WTC11 (cell line): ENCODE measurements at regions not wholly inside any gene's neighbourhood (a gene's known extent, or its start where the extent isn't known, plus 50 kb on each side); places are given as distances from the start of the nearest gene placed in this dataset.

Experiments used
- ATAC-seq: fragments of 200-7000 bp; cut with Tn5 transposase; 2 replicates; pipeline ENCODE4 v1.10.0; 2021; ENCODE audit warnings: mild to moderate bottlenecking, moderate library complexity
- CTCF ChIA-PET: fragments of 300-600 bp; sonication (Branson Sonifier 250); formaldehyde crosslinking; loops from one replicate; lab custom pipeline; 2021; ENCODE audit warnings: antibody characterized with exemption; lab: Charles Lee
- POLR2A ChIA-PET: fragments of 350-600 bp; sonication (Branson Sonifier 250); formaldehyde crosslinking; loops from one replicate; lab custom pipeline; 2021; ENCODE audit warnings: antibody characterized with exemption; lab: Charles Lee
- DNase-seq: peaks from one replicate; pipeline ENCODE4 v3.0.0; 2021; ENCODE audit warnings: low spot score
- H3K27ac Mint-ChIP-seq: 2 replicates; pipeline ENCODE4 v1.8.0; 2021; ENCODE audit warnings: mixed read lengths
- H3K27me3 Mint-ChIP-seq: 2 replicates; pipeline ENCODE4 v1.8.0; 2021; ENCODE audit warnings: low read depth, mild to moderate bottlenecking, moderate library complexity, mixed read lengths
- H3K36me3 Mint-ChIP-seq: 2 replicates; pipeline ENCODE4 v1.8.0; 2021; ENCODE audit warnings: mixed read lengths
- H3K4me1 Mint-ChIP-seq: 2 replicates; pipeline ENCODE4 v1.8.0; 2022; ENCODE audit warnings: mixed read lengths
- H3K4me3 Mint-ChIP-seq: 2 replicates; pipeline ENCODE4 v1.8.0; 2021; ENCODE audit warnings: mild to moderate bottlenecking, moderate library complexity, mixed read lengths
- H3K9me3 Mint-ChIP-seq: 2 replicates; pipeline ENCODE4 v1.8.0; 2021; ENCODE audit warnings: mixed read lengths
- ATF1 ChIP-seq: sonication (generic); formaldehyde crosslinking; IDR thresholded peaks from 2 replicates; pipeline ENCODE4 v1.8.1; 2023; ENCODE audit warnings: mild to moderate bottlenecking, moderate library complexity, missing genetic modification reagents
- IRF2 ChIP-seq: sonication (generic); formaldehyde crosslinking; IDR thresholded peaks from 2 replicates; pipeline ENCODE4 v1.8.0; 2022; ENCODE audit warnings: low read depth, missing genetic modification reagents, borderline replicate concordance
- MYBL2 ChIP-seq: sonication (generic); formaldehyde crosslinking; IDR thresholded peaks from 2 replicates; pipeline ENCODE4 v1.8.1; 2023; ENCODE audit warnings: mild to moderate bottlenecking, moderate library complexity, missing genetic modification reagents
- NFYB ChIP-seq: sonication (generic); formaldehyde crosslinking; conservative IDR thresholded peaks from 2 replicates; pipeline ENCODE4 v1.8.0; 2022; ENCODE audit warnings: low read depth, missing genetic modification reagents
- NR2C2 ChIP-seq: sonication (generic); formaldehyde crosslinking; IDR thresholded peaks from 2 replicates; pipeline ENCODE4 v1.8.0; 2022; ENCODE audit warnings: mild to moderate bottlenecking, missing genetic modification reagents
- OVOL2 ChIP-seq: fragments of 250-450 bp; sonication (Bioruptor Pico); IDR thresholded peaks from 2 replicates; pipeline ENCODE4 v1.9.0; 2021; ENCODE audit warnings: mild to moderate bottlenecking, borderline replicate concordance
- SOX15 ChIP-seq: fragments of 250-450 bp; sonication (Bioruptor Pico); IDR thresholded peaks from 2 replicates; pipeline ENCODE4 v1.9.0; 2021; ENCODE audit warnings: mild to moderate bottlenecking
- TEAD1 ChIP-seq: sonication (generic); formaldehyde crosslinking; IDR thresholded peaks from 2 replicates; pipeline ENCODE4 v1.8.0; 2022; ENCODE audit warnings: mild to moderate bottlenecking, missing genetic modification reagents
- TEAD4 ChIP-seq: sonication (generic); formaldehyde crosslinking; IDR thresholded peaks from 2 replicates; pipeline ENCODE4 v1.8.0; 2022; ENCODE audit warnings: mild to moderate bottlenecking, missing genetic modification reagents
- TP53 ChIP-seq: sonication (generic); formaldehyde crosslinking; IDR thresholded peaks from 2 replicates; pipeline ENCODE4 v1.8.1; 2023; ENCODE audit warnings: mild to moderate bottlenecking, missing genetic modification reagents
- ZNF121 ChIP-seq: sonication (generic); formaldehyde crosslinking; IDR thresholded peaks from 2 replicates; pipeline ENCODE4 v1.8.0; 2023; ENCODE audit warnings: missing genetic modification reagents
- ZNF317 ChIP-seq: sonication (generic); formaldehyde crosslinking; IDR thresholded peaks from 2 replicates; pipeline ENCODE4 v1.8.1; 2023; ENCODE audit warnings: low read depth, mild to moderate bottlenecking, moderate library complexity, missing genetic modification reagents, borderline replicate concordance
- ZNF396 ChIP-seq: fragments of 250-450 bp; sonication (Bioruptor Pico); IDR thresholded peaks from 2 replicates; pipeline ENCODE4 v1.8.0; 2021; ENCODE audit warnings: mild to moderate bottlenecking, moderate library complexity, borderline replicate concordance
- ZNF423 ChIP-seq: fragments of 250-450 bp; sonication (Bioruptor Pico); IDR thresholded peaks from 2 replicates; pipeline ENCODE4 v2.1.2; 2022; ENCODE audit warnings: mild to moderate bottlenecking, moderate library complexity
- TF ChIP-seq, protein P1 (sequence below): sonication (generic); formaldehyde crosslinking; IDR thresholded peaks from 2 replicates; pipeline ENCODE4 v1.8.1; 2023; ENCODE audit warnings: mild to moderate bottlenecking, missing genetic modification reagents, moderate library complexity
- TF ChIP-seq, protein P2 (sequence below): sonication (generic); formaldehyde crosslinking; IDR thresholded peaks from 2 replicates; pipeline ENCODE4 v1.8.1; 2023; ENCODE audit warnings: mild to moderate bottlenecking, missing genetic modification reagents, moderate library complexity
- TF ChIP-seq, protein P3 (sequence below): sonication (generic); formaldehyde crosslinking; IDR thresholded peaks from 2 replicates; pipeline ENCODE4 v1.8.0; 2023; ENCODE audit warnings: missing genetic modification reagents
- TF ChIP-seq, protein P4 (sequence below): fragments of 250-450 bp; sonication (Bioruptor Pico); IDR thresholded peaks from 2 replicates; pipeline ENCODE4 v1.9.0; 2021; ENCODE audit warnings: mild to moderate bottlenecking
- TF ChIP-seq, protein P5 (sequence below): sonication (generic); formaldehyde crosslinking; IDR thresholded peaks from 2 replicates; pipeline ENCODE4 v1.8.1; 2022; ENCODE audit warnings: mild to moderate bottlenecking, missing genetic modification reagents, moderate library complexity, borderline replicate concordance
- TF ChIP-seq, protein P6 (sequence below): fragments of 250-450 bp; sonication (Bioruptor Pico); IDR thresholded peaks from 2 replicates; pipeline ENCODE4 v1.9.0; 2021; ENCODE audit warnings: moderate library complexity, mild to moderate bottlenecking, inconsistent platforms, borderline replicate concordance
- TF ChIP-seq, protein P7 (sequence below): sonication (generic); formaldehyde crosslinking; IDR thresholded peaks from 2 replicates; pipeline ENCODE4 v1.8.1; 2022; ENCODE audit warnings: missing genetic modification reagents, borderline replicate concordance
- TF ChIP-seq, protein P8 (sequence below): sonication (generic); formaldehyde crosslinking; IDR thresholded peaks from 2 replicates; pipeline ENCODE4 v1.8.1; 2023; ENCODE audit warnings: mild to moderate bottlenecking, missing genetic modification reagents
- TF ChIP-seq, protein P9 (sequence below): sonication (generic); formaldehyde crosslinking; conservative IDR thresholded peaks from 2 replicates; pipeline ENCODE4 v1.8.1; 2023; ENCODE audit warnings: mild to moderate bottlenecking, low read depth, missing genetic modification reagents, moderate library complexity

DNA sequence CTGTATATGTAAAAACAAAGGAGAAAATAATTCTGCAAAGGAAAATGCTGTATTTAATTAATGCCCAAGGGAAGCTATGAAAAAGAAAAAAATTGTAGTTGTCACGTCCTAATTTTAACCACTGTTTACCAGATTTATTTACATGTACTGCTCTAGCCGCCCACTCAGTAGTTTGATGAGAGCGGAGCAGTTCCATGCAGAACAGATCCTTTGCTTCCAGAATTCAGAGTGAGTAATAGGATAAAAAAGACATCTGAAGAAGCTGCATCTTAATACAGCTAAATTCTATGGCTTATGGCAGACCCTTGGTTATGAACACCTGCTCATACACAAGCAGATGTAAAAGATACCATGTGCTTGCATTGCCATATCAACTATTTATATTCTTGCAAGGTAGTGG lies 287.0 kb downstream of the GASK1B start (continued):
- TF ChIP-seq ATF1 (CRISPR knock-in tag) (no peak), TEAD1 (CRISPR knock-in tag) (no peak)
- TF ChIP-seq, protein P1, sequence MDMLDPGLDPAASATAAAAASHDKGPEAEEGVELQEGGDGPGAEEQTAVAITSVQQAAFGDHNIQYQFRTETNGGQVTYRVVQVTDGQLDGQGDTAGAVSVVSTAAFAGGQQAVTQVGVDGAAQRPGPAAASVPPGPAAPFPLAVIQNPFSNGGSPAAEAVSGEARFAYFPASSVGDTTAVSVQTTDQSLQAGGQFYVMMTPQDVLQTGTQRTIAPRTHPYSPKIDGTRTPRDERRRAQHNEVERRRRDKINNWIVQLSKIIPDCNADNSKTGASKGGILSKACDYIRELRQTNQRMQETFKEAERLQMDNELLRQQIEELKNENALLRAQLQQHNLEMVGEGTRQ: no peak
- TF ChIP-seq, protein P2, sequence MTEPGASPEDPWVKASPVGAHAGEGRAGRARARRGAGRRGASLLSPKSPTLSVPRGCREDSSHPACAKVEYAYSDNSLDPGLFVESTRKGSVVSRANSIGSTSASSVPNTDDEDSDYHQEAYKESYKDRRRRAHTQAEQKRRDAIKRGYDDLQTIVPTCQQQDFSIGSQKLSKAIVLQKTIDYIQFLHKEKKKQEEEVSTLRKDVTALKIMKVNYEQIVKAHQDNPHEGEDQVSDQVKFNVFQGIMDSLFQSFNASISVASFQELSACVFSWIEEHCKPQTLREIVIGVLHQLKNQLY (CRISPR knock-in tag): no peak
- TF ChIP-seq, protein P3, sequence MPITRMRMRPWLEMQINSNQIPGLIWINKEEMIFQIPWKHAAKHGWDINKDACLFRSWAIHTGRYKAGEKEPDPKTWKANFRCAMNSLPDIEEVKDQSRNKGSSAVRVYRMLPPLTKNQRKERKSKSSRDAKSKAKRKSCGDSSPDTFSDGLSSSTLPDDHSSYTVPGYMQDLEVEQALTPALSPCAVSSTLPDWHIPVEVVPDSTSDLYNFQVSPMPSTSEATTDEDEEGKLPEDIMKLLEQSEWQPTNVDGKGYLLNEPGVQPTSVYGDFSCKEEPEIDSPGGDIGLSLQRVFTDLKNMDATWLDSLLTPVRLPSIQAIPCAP (CRISPR knock-in tag): no peak

DNA sequence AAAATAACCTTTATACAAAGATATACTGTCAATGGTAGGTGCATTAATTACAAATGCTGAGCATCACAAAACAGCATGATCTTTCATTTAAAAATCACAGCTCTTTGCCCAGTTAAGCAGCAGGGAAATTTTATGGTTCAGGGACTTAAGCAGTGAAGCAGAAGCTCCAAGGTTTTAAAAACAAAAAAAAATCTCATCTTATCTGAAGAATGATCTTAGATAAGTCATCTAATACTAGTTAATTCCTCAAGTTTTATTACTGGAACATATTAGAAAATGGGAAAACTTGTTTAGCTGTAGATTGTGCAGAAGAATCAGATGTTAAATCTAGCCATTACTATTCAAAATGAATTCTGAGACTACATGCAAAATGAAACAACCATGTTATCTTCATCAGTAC lies 289.9 kb downstream of the GASK1B start:
- H3K27me3 Mint-ChIP-seq: no peaks in the 10 kb centered on the region
- no peak overlapping the region for H3K27ac Mint-ChIP-seq
- TF ChIP-seq IRF2: no peak
- TF ChIP-seq ZNF423 (CRISPR knock-in tag): no peak
- no peak for TF ChIP-seq OVOL2
- no peak for TF ChIP-seq NFYB (CRISPR knock-in tag)
- no peak for TF ChIP-seq TP53 (CRISPR knock-in tag)
- TF ChIP-seq, protein P4, sequence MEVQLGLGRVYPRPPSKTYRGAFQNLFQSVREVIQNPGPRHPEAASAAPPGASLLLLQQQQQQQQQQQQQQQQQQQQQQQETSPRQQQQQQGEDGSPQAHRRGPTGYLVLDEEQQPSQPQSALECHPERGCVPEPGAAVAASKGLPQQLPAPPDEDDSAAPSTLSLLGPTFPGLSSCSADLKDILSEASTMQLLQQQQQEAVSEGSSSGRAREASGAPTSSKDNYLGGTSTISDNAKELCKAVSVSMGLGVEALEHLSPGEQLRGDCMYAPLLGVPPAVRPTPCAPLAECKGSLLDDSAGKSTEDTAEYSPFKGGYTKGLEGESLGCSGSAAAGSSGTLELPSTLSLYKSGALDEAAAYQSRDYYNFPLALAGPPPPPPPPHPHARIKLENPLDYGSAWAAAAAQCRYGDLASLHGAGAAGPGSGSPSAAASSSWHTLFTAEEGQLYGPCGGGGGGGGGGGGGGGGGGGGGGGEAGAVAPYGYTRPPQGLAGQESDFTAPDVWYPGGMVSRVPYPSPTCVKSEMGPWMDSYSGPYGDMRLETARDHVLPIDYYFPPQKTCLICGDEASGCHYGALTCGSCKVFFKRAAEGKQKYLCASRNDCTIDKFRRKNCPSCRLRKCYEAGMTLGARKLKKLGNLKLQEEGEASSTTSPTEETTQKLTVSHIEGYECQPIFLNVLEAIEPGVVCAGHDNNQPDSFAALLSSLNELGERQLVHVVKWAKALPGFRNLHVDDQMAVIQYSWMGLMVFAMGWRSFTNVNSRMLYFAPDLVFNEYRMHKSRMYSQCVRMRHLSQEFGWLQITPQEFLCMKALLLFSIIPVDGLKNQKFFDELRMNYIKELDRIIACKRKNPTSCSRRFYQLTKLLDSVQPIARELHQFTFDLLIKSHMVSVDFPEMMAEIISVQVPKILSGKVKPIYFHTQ: no peak
- TF ChIP-seq, protein P5, sequence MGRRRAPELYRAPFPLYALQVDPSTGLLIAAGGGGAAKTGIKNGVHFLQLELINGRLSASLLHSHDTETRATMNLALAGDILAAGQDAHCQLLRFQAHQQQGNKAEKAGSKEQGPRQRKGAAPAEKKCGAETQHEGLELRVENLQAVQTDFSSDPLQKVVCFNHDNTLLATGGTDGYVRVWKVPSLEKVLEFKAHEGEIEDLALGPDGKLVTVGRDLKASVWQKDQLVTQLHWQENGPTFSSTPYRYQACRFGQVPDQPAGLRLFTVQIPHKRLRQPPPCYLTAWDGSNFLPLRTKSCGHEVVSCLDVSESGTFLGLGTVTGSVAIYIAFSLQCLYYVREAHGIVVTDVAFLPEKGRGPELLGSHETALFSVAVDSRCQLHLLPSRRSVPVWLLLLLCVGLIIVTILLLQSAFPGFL: no peak
- TF ChIP-seq NR2C2 (CRISPR knock-in tag): no peak
- no peak for TF ChIP-seq ZNF317 (CRISPR knock-in tag)
- no peak for TF ChIP-seq TEAD4
- TF ChIP-seq, all 79 proteins: peak for 0

DNA sequence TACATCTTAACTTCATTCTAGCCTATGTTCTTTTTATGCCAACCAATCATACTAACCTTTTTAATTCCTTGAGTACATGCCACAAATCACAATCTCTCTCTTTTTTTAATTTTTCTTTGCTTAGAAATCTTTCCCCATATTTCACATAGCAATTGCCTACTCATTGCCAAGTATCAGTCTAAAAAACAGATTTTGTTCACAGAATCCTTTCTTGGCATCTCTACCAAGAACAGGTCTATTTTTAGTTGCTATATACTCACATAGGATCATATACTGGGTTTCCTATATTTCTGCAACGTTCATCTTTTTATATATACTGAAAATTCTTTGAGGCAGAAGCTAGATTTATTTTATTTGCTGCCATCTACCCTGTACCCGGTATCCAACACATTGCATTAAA lies 292.1 kb downstream of the GASK1B start:
- Mint-ChIP-seq H3K27me3 (no peaks in the 10 kb centered on the region), H3K4me3 (no peak overlapping the region), H3K9me3 (no peaks in the 10 kb centered on the region), H3K36me3 (no peaks in the 10 kb centered on the region), H3K4me1 (no peaks in the 10 kb centered on the region), H3K27ac (no peak overlapping the region)
- CTCF ChIA-PET: no interaction called here
- ATAC-seq (no peak), DNase-seq (no peak)
- POLR2A ChIA-PET: no interaction called here
- TF ChIP-seq, protein P6, sequence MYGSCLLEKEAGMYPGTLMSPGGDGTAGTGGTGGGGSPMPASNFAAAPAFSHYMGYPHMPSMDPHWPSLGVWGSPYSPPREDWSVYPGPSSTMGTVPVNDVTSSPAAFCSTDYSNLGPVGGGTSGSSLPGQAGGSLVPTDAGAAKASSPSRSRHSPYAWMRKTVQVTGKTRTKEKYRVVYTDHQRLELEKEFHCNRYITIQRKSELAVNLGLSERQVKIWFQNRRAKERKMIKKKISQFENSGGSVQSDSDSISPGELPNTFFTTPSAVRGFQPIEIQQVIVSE (CRISPR knock-in tag): no peak
- TF ChIP-seq ZNF121 (no peak), SOX15 (CRISPR knock-in tag) (no peak), MYBL2 (CRISPR knock-in tag) (no peak), TEAD4 (no peak), ZNF396 (CRISPR knock-in tag) (no peak)
- TF ChIP-seq, protein P7, sequence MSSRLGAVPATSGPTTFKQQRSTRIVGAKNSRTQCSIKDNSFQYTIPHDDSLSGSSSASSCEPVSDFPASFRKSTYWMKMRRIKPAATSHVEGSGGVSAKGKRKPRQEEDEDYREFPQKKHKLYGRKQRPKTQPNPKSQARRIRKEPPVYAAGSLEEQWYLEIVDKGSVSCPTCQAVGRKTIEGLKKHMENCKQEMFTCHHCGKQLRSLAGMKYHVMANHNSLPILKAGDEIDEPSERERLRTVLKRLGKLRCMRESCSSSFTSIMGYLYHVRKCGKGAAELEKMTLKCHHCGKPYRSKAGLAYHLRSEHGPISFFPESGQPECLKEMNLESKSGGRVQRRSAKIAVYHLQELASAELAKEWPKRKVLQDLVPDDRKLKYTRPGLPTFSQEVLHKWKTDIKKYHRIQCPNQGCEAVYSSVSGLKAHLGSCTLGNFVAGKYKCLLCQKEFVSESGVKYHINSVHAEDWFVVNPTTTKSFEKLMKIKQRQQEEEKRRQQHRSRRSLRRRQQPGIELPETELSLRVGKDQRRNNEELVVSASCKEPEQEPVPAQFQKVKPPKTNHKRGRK (CRISPR knock-in tag): no peak
- TF ChIP-seq, protein P8, sequence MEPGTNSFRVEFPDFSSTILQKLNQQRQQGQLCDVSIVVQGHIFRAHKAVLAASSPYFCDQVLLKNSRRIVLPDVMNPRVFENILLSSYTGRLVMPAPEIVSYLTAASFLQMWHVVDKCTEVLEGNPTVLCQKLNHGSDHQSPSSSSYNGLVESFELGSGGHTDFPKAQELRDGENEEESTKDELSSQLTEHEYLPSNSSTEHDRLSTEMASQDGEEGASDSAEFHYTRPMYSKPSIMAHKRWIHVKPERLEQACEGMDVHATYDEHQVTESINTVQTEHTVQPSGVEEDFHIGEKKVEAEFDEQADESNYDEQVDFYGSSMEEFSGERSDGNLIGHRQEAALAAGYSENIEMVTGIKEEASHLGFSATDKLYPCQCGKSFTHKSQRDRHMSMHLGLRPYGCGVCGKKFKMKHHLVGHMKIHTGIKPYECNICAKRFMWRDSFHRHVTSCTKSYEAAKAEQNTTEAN (CRISPR knock-in tag): no peak
- TF ChIP-seq, protein P9, sequence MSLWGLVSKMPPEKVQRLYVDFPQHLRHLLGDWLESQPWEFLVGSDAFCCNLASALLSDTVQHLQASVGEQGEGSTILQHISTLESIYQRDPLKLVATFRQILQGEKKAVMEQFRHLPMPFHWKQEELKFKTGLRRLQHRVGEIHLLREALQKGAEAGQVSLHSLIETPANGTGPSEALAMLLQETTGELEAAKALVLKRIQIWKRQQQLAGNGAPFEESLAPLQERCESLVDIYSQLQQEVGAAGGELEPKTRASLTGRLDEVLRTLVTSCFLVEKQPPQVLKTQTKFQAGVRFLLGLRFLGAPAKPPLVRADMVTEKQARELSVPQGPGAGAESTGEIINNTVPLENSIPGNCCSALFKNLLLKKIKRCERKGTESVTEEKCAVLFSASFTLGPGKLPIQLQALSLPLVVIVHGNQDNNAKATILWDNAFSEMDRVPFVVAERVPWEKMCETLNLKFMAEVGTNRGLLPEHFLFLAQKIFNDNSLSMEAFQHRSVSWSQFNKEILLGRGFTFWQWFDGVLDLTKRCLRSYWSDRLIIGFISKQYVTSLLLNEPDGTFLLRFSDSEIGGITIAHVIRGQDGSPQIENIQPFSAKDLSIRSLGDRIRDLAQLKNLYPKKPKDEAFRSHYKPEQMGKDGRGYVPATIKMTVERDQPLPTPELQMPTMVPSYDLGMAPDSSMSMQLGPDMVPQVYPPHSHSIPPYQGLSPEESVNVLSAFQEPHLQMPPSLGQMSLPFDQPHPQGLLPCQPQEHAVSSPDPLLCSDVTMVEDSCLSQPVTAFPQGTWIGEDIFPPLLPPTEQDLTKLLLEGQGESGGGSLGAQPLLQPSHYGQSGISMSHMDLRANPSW (CRISPR knock-in tag): no peak

More for the DNA sequence above, 289.9 kb downstream of the GASK1B start:
- ChIA-PET CTCF (no interaction called here), POLR2A (no interaction called here)
- no peak for DNase-seq
- ATAC-seq: no peak
- H3K9me3 Mint-ChIP-seq: no peaks in the 10 kb centered on the region
- no peak overlapping the region for H3K4me3 Mint-ChIP-seq
- H3K4me1 Mint-ChIP-seq: no peaks in the 10 kb centered on the region
- H3K36me3 Mint-ChIP-seq: no peaks in the 10 kb centered on the region
